DMS53 (cell line): ENCODE measurements at regions not wholly inside any gene's neighbourhood (a gene's known extent, or its start where the extent isn't known, plus 50 kb on each side); places are given as distances from the start of the nearest gene placed in this dataset.
"Not testable (repeated sequence)": the region's sequence is repeated elsewhere in the genome, so short reads cannot be mapped to it uniquely, and the experiment has no call there.

ENCODE experiments used
- DNase-seq: peaks from one replicate; lab custom pipeline; 2025; lab: John Stamatoyannopoulos, UW

- DNase-seq: no peak
Measured at GRCh38 chr6:80930376-80930775, 822.1 kb downstream of the TENT5A start.

GRCh38 chr6:80923816-80924215, 817.3 kb downstream of the BCKDHB start:
- no peak for DNase-seq

GRCh38 chr6:80922916-80923455, 816.5 kb downstream of the BCKDHB start:
- DNase-seq: no peak

GRCh38 chr6:80921861-80922460, 815.5 kb downstream of the BCKDHB start:
- DNase-seq: no peak

- no peak for DNase-seq
Measured at GRCh38 chr6:80907831-80908230, 801.4 kb downstream of the BCKDHB start.

- DNase-seq: no peak
Measured at GRCh38 chr6:80903711-80904110, 797.2 kb downstream of the BCKDHB start.

GRCh38 chr6:80886475-80886874, 780.0 kb downstream of the BCKDHB start:
- DNase-seq: no peak

- DNase-seq: no peak
Measured at GRCh38 chr6:80872951-80873308, 766.5 kb downstream of the BCKDHB start.

GRCh38 chr6:80872199-80872950, 765.9 kb downstream of the BCKDHB start:
- no peak for DNase-seq

GRCh38 chr6:80862756-80863155, 756.3 kb downstream of the BCKDHB start:
- DNase-seq: no peak

GRCh38 chr6:80860107-80860506, 753.6 kb downstream of the BCKDHB start:
- DNase-seq: no peak

GRCh38 chr6:80847973-80848372, 741.5 kb downstream of the BCKDHB start:
- not testable (repeated sequence) for DNase-seq

- DNase-seq: no peak
Measured at GRCh38 chr6:80832337-80832736, 725.9 kb downstream of the BCKDHB start.

GRCh38 chr6:80793411-80793810, 686.9 kb downstream of the BCKDHB start:
- DNase-seq: no peak

GRCh38 chr6:80792151-80792550, 685.7 kb downstream of the BCKDHB start:
- DNase-seq: no peak

GRCh38 chr6:80789912-80790570, 683.6 kb downstream of the BCKDHB start:
- DNase-seq: no peak

- DNase-seq: not testable (repeated sequence)
Measured at GRCh38 chr6:80783271-80783670, 676.8 kb downstream of the BCKDHB start.

GRCh38 chr6:80771941-80772340, 665.5 kb downstream of the BCKDHB start:
- DNase-seq: no peak

GRCh38 chr6:80769106-80769505, 662.6 kb downstream of the BCKDHB start:
- DNase-seq: no peak

- DNase-seq: no peak
Measured at GRCh38 chr6:80767808-80768207, 661.3 kb downstream of the BCKDHB start.

GRCh38 chr6:80744213-80744612, 637.7 kb downstream of the BCKDHB start:
- DNase-seq: no peak

- peak; percentile 68 for DNase-seq
Measured at GRCh38 chr6:80742481-80742880, 636.0 kb downstream of the BCKDHB start.

- no peak for DNase-seq
Measured at GRCh38 chr6:80733641-80734040, 627.2 kb downstream of the BCKDHB start.
